Gastrocnemius medialis (tissue), 4 donors: ENCODE measurements at regions not wholly inside any gene's neighbourhood (a gene's known extent, or its start where the extent isn't known, plus 50 kb on each side); places are given as distances from the start of the nearest gene placed in this dataset.

ENCODE experiments used
- CTCF ChIP-seq, 5 experiments: fragments of 450-650 bp in 3 of 5; fragments of 200-600 bp in 2 of 5; sonication (generic) in 2 of 5; IDR thresholded peaks in 4 of 5; conservative IDR thresholded peaks in 1 of 5; 1 replicate in 4 of 5; 2 replicates in 1 of 5; pipeline ENCODE4 v1.5.1; 2016 to 2019; ENCODE audit warnings: antibody characterized with exemption in 5 of 5, mild to moderate bottlenecking in 3 of 5, moderate library complexity in 3 of 5
- POLR2A ChIP-seq, 2 donors: fragments of 450-650 bp; IDR thresholded peaks; one replicate each; pipeline ENCODE4 v1.6.1; 2017; ENCODE audit warnings: antibody characterized with exemption in 2 of 2, mild to moderate bottlenecking in 2 of 2, moderate library complexity in 2 of 2

GRCh38 chr10:91048380-91048779 is 127.5 kb upstream of the ANKRD1 start:
- TF ChIP-seq CTCF (IDR thresholded peaks at IDR 0.05 in 4 of 5, conservative IDR thresholded peaks at IDR 0.05 in 1 of 5) (no peak), POLR2A (IDR thresholded peaks at IDR 0.05) (no peak)
